ENCODE measurements at regions not wholly inside any gene's neighbourhood (a gene's known extent, or its start where the extent isn't known, plus 50 kb on each side); places are given as distances from the start of the nearest gene placed in this dataset.
"Not testable (repeated sequence)": the region's sequence is repeated elsewhere in the genome, so short reads cannot be mapped to it uniquely, and the experiment has no call there.

DNA sequence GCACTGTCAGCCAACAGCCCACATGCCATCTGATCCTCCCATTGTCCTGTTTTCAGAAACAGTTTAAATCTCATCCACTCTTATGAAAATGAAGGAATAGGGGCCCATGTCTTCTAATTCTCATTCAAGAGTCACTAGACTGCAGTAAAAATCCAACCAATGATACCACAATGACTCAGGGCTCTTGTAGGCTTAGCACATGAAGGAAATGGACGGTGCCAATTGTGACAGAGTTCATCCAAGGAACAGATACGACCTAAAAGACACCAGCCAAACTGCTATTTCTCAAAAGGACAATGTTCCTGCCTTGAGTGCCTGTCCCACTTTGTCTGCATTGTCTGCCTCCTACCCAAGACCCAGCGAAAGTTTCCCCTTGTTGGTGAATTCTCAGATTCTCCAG, 204.8 kb upstream of the COX10 start:
- peak; percentile 61 for DNase-seq (ENCODE audit: low read depth)

DNA sequence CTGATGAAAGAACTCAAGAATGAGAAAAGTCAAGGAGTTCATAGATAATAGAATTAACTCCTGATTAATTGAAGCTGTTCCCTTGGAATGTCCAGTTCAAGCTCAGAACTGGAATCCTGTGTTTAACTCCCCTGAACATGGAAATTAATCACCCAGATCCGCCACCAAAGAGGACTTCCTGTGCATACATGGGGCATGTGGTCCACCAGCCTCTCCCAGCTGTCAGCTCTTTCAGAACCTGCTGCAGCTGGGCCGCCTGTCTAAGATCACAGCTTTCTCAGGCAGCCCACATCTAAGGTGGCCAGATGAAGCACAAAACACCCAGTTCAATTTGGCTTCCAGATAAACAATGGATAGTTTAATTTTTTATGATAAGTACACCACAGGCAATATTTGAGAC, 203.7 kb upstream of the COX10 start:
- DNase-seq (ENCODE audit: low read depth): peak; percentile 19

DNA sequence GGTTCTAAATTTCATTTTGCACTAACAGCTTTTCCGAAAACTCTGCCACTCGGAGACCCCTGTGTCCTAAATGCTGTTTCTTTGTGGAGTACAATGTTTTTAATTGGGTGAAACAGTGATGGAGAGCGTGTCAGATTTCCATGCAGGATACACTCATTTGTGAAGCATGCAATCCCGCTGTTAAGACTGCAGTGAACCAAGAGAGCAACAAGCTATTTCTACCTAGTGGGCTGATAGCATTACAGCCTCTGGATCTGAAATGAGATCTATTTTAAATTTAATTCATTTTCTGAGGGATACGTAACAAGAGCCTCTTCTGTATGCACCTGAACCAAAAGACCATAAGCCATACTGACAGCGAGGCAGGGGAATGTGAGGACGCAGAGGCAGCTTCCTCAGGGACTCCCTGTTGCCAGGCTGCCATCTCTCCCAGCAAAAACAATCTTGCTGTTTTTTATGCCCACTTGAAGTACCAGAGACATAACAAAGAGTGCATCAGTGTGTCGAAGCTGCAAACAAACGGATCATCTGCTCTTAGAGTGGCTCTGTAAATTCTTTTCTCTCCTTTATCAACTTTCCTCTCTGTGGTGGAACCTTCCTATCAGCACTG, 199.9 kb upstream of the COX10 start:
- peak; percentile 53 for DNase-seq (ENCODE audit: low read depth)

DNA sequence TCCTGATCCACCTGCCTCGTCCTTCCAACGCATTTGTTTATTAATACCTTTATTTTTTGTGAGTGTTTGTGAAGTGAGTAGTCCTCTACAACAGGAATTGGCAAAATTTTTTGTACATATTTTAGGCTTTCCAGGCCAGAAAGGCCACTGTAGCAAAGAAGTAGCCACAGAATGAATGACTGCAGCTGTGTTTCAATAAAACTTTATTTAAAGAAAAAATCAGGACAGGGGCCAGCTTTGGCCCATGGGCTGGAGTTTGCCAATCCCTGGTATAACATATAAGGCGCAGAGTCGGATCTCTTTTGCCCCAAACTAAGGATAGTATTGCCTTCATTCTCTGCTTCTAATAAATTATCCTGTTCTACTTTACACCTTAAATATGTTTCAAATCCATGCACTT, 198.0 kb upstream of the COX10 start:
- no peak for DNase-seq (ENCODE audit: low read depth)

DNA sequence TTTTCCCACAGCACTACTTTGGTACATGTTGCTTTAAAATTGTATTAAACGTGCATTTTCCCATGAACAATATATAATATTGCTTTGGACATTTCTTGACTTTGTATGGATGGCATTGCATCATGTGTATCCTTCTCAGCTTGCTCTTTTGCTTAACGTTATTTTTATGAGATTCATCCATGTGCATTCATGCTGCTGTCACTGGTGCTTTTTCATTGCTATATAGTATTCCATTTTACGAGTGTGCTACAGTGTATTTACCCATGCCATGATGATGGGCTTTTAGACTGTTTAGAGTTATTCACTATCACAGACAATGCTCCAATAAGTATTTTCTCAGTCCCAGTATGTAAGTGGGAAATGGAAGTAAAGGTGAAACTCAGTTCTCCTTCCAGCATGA, 195.2 kb upstream of the COX10 start:
- DNase-seq (ENCODE audit: low read depth): no peak

DNA sequence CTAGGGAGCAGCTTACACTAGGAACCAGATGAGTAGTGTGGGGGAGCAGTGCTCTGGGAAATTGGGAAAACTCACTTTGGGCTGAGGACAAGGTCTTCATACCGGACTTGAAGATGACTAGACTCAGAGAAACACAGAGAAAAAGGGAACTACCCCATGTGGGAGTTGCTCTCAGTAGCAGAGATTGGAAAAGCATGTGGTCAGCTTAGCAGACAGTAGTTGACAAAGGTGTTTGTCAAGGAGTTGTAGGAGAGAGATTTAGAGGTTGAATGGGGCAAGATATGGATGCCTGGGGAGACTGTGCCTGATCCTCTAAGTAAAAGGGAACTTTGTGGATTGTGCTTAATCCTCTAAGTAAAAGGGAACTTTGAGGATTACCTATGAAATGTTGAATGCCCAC, 194.5 kb upstream of the COX10 start:
- no peak for DNase-seq (ENCODE audit: low read depth)

DNA sequence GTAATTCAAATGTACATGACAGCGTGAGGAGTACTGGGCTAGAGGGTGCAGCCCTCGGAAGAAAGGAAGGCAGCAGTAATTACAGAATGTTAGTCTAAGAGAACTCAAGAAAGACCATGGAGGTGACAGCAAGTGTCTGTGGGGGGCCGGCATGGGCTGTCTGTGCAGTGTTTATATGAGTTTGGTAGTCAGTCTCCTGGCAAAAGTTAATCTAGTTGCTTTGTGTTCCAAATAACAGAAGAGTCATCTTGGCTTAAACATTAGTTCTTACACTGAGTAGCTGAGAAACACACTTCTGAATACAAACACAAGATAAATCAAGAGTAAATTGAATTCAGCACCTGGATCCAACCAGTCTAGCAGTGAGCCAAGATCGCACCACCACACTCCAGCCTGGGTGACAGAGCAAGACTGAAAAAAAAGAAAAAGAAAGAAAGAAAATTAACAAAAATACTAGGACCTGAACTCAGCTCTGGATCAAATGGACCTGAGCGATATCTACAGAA, 189.3 kb upstream of the COX10 start:
- no peak for DNase-seq (ENCODE audit: low read depth)

DNA sequence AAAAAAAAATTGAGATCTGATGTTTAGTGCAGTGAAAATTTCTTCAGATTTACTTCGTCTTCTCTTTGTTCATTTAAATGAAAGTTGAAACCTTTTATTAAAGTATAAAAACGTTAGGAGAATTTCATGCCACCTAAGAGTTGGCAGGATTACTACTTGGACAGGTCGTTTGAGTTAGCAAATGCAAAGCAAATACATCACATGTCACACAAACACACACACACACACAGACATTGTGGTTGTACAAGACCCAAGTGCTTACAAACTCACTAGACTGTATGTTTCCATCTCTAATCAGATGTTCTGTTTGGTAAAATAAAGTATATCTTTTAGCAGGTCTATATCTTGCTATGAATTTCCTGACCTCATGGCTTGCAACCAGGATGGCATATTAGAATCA, 185.6 kb upstream of the COX10 start:
- DNase-seq (ENCODE audit: low read depth): no peak

DNA sequence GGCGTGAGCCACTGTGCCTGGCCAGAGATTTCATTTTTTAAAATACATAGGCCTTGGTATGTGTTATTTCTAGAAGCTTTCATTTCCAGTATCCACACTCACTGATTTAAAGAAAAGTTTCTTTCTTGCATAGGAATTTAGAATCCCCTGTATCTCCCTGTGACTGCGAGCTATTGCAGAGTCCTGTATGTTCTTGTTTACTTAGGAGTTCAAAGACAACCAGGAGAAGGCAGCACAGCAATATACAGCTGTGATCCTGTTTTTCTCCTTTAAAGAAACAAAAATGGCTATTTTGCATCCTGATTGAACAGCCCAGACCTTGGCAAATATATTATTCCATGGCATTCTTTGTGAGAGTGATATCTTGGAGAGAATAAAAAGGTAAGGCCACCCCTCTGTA, 185.0 kb upstream of the COX10 start:
- DNase-seq (ENCODE audit: low read depth): no peak

DNA sequence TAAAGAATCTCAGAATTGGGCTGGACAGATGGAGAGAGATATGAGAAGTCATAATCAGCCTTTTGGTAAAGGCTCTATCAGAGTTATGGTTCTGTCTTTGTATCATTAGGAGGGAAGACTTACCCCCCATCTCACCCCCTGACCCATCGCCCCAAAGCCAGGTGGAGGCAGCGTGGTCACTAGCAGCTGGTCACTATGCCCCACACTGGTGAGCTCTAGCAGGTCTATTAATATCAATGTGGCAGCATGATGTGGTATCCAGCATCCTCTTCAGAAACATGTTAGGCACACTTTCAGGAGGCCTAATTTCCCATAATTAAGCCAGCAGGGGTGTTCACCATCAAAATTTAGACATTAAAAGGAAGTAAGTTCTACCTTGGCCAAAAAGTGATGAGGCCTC, 183.8 kb upstream of the COX10 start:
- DNase-seq (ENCODE audit: low read depth): peak; percentile 76

DNA sequence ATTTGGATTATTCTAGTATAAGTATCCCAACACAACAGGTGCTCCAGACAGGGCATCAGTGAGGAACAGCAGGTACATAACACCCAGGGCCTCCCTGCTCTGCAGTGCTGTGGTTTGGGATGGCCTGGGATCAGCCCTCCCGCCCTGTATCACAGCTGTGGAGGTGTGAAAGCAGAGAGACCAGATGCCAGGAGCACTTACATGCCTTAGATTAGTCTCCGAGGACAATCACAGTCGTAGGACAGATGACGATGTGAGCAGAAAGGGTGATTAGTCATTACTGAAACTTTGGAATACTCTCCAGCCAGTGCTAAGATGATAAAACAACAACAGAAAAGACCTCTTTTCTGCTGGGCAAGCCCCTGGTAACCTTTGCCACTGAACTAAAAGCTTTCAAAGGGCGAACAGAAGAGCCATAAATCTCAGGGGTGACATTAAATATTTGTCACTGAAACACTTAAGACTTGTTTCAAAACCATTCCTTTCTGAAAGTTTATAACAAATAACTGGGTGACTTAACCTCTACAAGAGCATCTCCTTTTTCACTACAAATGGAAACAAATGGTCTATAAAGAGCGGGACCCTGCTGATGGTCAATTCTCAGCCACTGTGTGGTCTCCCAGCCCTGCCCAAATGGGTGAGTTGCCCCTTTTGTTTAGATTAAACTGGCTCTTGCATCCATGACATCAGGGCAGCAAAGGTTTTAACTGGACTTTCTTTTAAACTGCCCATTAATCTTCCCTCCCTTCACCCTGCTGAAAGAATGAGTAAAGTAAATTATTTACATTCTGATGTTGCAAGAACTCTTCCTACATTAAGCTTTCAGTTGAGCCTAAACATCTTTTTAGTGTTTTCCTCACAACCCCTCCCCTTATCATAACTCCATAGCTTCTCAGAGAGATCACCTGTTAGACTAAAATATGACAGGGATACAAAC, 183.1 kb upstream of the COX10 start:
- peak; percentile 74 for DNase-seq (ENCODE audit: low read depth)

DNA sequence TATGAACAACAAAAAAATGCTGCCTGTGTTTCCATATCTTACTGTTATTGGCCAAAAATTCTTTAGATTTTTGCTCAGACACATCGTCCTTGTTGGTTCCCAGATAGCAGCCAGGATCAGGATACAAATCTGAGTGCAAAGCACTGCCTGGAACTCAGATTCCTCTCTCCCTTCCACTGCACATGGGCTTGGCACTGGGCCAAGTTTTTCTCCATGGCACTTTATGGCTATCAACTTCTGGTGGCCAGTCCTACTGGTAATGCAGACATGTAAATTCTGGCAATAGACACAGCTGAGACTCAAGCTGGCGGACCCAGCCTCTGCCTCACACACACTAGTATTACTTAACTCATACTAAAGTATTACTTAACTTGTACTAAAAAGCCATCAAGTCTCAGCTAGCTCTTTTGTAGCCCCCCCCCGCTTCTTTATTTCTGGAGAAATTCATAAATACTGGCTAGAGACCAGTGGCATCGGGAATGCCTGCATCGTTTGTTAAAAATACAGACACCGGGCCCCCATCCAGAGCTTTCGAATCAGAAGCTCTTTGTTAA, 181.2 kb upstream of the COX10 start:
- peak; percentile 34 for DNase-seq (ENCODE audit: low read depth)

DNA sequence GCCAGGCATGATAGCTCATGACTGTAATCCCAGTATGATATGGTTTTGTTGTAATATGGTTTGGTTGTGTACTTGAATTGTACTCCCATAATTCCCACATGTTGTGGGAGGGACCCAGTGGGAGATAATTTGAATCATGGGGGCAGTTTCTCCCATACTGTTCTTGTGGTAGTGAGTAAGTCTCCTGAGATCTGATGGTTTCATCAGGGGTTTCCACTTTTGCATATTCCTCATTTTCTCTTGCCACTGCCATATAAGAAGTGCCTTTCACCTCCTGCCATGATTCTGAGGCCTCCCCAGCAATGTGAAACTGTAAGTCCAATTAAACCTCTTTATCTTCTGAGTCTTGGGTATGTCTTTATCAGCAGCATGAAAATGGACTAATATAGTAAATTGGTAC, 160.3 kb upstream of the COX10 start:
- DNase-seq (ENCODE audit: low read depth): not testable (repeated sequence)

DNA sequence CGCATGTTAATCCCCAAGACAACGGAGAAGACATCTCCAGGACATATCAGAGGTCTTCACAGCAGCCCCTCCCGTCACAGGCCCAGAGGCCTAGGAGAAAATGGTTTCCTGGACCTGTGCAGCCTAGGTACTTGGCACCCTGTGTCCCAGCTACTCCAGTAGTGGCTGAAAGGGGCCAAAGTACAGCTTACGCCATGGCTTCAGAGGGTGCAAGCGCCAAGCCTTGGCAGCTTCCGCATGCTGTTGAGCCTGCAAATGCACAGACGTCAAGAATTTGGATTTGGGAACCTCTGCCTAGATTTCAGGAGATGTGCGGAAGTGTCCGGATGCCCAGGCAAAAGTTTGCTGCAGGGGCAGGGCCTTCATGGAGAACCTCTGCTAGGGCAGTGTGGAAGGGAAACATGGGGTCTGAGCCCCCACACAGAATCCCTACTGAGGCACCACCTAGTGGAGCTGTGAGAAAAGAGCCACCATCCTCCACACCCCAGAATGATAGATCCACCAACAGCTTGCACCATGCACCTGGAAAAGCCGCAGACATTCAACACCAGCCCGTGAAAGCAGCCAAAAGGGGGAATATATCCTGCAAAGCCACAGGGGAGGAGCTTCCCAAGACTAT, 159.3 kb upstream of the COX10 start:
- DNase-seq (ENCODE audit: low read depth): no peak

DNA sequence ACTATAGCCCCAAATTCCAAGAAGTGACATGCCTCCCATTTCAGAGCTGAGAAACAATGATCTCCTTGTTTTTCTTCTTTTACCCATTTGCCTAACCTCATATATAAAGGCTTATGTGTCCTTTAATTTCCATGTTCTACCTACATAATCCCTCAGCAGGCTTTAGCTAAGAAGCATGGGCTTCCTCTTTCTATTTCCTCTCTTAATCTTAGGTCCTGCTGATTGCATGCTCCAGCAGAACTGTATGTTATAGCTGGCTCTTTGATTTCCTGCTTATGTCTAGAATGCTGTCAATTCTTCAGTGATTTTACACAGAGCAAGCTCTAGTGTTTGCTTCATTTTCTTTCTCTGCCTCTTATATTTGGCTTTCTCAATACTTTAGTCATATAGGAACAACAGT, 151.7 kb upstream of the COX10 start:
- DNase-seq (ENCODE audit: low read depth): no peak

DNA sequence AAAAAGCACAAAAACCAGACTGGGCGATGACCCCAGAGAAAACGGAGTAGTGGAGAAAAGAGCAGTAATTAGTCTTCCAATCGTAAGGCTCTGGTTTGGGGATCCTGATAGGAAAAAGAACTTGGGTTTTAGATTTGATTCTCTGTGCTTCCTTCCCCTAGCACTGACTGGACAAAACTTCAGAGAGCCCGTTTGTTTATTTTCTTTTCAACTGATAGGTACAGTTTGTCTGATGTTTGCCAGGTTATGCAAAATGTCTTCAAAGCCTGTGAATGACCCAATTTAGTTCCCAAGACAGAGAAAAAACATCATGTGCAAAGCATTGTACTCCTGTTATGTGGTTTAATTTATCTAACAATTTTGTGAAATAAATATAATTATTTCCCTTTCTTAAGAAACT, 151.1 kb upstream of the COX10 start:
- DNase-seq (ENCODE audit: low read depth): no peak

DNA sequence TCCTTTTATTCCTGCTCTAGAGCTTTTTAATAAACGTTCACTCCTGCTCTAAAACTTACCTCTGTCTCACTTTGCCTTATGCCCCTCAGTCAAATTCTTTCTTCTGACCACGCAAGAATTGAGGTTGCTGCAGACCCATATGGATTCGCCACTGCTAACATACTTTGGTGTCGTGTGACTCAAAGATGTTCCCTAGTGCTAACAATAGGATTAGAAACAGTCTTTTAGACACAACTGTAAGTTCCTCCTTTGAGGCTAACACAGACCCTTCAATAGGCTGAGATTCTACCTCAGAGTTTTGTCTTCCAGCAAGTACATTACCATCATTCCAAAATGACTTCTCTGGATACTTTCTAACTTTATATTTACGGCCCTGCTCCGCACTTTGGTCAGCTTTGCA, 149.5 kb upstream of the COX10 start:
- DNase-seq (ENCODE audit: low read depth): peak; percentile 7

DNA sequence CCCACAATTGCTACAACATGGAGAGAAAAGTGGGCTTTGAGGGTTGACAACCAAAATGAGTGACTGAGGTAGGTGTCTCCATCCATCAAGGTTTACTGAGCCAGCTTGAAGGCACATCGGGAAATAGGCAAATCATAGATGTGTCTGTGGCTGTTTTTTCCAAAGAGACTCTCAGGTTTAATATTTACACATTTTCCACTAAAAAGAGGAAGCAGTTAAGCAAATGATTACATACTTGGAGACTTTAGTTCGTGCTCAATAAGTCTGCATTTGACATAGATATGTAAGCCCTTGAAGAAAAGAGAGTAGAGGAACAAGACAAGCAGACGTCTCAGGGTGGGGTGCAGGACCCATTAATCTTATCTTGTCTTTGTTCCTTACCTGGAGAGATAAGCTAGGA, 148.9 kb upstream of the COX10 start:
- no peak for DNase-seq (ENCODE audit: low read depth)

DNA sequence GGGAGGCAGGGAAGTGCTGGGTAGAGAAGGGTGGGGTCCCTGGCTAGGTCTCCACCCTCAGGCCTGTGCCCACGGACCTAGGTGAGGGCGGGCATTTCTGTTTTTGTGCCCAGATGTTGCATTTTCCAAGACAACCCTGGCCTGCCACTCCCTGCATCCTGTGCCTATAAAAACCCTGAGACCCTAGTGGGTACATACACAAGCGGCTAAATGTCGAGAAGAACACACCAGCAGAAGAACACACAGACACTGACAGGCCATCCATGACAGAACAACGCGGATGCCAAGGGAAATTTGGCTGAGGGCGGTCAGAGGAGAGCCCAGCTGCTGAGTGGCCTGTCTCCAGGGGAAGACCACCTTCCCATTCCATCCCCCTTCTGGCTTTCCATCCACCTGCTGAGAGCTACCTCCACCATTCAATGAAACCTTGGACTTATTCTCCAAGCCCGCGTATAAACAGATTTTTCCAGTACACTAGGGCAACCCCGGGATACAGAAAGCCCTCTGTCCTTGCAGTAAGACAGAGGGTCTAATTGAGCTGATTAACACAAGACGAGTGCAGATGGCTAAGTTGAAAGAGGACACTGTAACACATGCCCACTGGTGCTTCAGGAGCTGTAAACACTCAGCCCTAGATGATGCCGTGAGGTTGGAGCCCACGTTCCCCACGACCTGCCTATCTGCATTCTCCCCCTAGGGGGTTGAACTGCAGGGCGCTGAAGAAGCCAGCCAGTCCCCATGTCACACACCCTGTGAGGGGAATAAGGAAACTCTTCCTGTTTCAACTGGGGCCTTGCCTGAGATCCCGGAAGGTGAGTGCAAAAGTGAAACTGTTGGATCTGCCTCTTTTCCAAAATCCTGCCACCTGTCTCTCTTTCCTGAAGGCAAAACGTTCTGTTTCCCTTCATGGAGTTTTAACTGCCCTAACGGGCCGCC, 147.2 kb upstream of the COX10 start:
- DNase-seq (ENCODE audit: low read depth): no peak

DNA sequence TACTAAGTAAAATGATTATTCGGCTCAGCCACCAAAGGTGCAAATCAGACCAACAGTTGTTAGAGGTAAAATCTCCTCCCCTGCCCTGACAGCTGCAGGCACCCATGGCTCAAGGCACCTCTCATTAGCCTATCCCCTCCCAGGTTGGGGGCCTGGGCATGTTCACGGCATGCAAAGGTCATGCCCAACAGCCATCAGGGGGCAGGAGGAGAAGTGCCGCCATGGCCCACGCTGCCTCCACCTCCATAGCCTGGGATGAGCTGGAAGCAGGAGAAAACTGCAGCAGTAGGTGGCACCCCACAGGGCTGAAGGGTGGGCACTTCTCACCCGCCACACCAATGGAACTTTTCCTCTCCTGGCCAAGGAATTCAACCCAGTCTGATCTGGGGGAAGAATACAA, 146.4 kb upstream of the COX10 start:
- no peak for DNase-seq (ENCODE audit: low read depth)

DNA sequence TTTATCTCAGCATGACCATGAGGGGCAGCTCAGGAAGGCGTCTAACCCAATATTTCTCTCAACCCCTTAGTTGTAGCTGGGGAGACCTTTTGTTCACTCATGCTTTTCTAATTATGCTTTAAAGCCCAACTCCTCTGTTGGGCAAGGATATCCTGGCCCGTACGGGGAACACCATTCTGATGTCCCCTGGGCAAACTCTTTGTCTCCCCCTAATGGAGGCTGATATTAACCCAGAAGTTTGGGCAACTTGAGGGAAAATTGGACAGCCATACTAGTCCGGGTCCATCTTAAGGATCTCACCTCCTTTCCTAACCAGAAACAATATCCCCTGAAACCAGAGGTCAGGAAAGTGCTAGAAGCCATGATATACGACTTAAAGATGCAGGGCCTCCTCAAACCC, 143.7 kb upstream of the COX10 start:
- DNase-seq (ENCODE audit: low read depth): no peak
